GM18508 (cell line): ENCODE measurements at regions not wholly inside any gene's neighbourhood (a gene's known extent, or its start where the extent isn't known, plus 50 kb on each side); places are given as distances from the start of the nearest gene placed in this dataset.
"Not testable (repeated sequence)": the region's sequence is repeated elsewhere in the genome, so short reads cannot be mapped to it uniquely, and the experiment has no call there.

Experiments used
- ATAC-seq: cut with Tn5 transposase; IDR thresholded peaks from one replicate; pipeline ENCODE4 v1.9.1; 2021; ENCODE audit warnings: moderate number of reproducible peaks; ENCODE audit not compliant: insufficient read depth, unreplicated experiment

DNA sequence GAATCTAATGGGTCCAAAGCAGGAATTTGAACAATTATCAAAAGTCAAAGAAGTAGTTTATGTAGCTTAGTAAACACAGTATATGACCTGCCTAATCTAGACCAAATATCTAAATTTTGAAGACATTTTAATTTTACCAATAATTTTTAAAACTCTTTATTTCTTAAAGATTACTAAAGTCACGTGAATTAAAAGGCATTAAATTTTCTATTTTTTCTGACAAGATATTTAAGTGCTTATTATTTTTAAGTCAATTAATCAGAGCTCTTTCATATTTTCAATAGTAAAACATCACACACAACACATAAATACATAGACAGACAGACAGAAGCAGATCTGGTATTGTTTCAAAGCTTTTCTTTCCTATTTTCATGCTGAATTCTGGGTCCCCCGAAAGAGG is 89.5 kb downstream of the ZNF467 start:
- no peak for ATAC-seq

DNA sequence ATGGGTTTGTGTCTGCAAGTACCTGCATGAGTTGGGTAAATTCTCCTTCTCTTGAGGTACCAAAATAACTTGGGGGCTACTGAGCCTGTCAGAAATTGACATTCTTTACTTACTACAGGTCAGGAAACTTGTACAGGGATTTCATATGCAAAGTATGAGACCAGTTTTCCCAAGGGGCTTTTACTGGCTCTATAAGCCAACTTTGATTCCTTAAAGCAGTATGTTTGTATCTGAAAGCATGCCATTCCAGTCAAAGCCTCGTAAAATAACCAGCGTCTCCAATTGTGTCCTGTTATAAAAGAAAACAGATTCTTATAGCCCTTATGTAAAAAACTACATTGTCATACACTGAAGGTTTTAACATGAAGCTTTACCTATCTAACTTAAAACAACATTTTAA is 90.2 kb downstream of the ZNF467 start:
- no peak for ATAC-seq

DNA sequence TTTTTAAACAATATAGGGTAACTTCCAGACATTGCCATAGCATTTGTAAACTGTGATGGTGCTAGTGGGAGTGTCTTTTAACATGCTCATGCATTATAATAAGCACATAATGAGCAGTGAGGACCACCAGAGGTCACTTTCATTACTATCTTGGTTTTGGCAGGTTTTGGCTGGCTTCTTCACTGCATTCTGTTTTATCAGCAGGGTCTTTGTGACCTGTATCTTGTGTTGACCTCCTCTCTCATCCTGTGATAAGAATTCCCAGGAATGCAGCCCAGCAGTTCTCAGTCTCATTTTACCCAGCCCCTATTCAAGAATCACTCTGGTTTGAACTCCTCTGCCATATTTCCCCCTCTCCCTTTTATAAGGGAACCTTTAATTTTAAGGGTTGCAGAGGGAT is 91.3 kb downstream of the ZNF467 start:
- no peak for ATAC-seq

DNA sequence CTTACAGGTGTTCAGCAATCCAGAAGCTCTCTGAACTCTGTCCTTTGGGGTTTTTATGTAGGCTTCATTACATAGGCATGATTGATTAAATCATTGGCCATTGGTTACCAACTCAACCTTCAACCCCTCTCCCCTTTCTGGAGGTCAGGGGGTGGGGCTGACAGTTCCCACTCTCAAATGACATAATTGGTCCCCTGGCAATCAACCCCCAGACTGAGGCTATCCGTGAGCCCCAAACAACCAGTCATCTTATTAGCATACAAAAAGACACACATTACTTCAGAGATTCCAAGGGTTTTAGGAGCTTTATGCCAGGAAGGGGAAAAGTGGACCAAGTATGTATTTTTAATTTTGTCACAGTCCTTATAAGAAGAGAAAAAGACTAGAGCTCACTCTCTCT is 92.1 kb downstream of the ZNF467 start:
- ATAC-seq: no peak

DNA sequence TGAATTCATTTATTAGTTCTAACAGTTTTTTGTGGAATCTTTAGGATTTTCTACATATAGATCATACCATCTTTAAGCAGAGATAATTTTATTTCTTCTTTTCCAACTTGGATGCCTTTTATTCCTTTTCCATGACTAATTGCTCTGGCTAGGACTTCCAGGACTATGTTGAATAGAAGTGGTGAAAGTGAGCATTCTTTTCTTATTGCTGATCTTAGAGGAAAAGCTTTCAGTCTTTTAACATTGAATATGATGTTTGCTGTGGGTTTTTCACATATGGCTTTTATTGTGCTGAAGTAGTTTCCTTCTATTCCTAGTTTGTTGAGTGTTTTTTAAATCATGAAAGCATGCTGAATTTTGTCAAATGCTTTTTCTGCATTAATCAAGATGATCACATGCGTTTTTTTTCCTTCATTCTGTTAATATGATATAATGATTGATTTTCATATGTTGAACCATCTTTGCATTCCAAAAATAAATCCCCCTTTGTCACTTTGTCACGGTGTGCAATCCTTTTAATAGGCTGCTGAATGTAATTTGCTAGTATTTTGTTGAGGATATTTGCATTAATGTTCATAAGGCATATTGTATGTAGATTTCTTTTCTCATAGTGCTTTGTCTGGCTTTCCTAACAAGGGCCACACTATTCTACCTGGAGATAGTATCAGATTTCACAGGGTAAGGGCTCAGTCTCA is 92.9 kb downstream of the ZNF467 start:
- no peak for ATAC-seq

DNA sequence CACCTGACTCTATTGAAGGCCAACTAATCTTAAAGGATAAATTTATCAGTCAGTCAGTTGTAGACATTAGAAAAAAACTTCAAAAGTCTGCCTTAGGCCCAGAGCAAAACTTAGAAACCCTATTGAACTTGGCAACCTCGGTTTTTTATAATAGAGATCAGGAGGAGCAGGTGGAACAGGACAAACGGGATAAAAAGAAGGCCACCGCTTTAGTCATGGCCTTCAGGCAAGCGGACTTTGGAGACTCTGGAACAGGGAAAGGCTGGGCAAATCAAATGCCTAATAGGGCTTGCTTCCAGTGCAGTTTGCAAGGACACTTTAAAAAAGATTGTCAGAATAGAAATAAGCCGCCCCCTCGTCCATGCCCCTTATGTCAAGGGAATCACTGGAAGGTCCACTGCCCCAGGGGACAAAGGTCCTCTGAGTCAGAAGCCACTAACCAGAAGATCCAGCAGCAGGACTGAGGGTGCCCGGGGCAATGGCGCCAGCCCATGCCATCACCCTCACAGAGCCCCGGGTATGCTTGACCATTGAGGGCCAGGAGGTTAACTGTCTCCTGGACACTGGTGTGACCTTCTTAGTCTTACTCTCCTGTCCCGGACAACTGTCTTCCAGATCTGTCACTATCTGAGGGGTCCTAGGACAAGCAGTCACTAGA is 98.5 kb downstream of the ZNF467 start:
- not testable (repeated sequence) for ATAC-seq

DNA sequence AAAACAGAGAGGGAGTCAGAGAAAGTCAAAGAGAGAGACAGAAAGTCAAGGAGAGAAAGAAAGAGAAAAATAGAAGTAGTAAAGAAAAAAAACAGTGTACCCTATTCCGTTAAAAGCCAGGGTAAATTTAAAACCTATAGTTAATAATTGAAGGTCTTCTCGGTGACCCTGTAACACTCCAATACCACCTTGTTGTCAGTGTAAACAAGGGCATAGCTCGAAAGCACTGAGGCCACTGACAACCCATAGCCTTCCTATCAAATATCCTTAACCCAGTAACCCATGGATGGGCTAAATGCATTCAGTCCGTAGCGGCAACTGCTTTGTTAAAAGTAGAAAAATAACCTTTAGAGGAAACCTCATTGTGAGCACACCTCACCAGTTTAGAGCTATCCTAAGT is 100.4 kb downstream of the ZNF467 start:
- ATAC-seq: no peak

DNA sequence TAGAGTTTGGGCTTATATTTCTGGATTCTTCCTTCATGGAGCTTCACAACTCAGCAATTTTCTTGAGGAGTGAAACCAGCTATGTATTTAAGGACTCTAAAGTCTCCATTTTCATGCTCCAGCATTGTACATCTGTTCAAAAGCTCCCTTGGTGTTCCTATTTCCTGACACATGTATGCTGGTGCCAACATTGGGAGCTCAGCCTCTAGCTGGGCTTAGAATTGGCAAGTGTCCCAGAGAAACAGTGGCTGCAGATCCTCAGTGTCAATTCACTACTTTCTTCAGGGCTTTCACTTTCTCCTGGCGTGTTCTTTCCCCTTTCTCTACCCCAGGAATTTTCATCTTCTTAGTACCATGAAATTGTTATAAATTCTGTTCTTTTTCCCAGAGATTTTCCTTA is 103.1 kb downstream of the ZNF467 start:
- ATAC-seq: no peak

DNA sequence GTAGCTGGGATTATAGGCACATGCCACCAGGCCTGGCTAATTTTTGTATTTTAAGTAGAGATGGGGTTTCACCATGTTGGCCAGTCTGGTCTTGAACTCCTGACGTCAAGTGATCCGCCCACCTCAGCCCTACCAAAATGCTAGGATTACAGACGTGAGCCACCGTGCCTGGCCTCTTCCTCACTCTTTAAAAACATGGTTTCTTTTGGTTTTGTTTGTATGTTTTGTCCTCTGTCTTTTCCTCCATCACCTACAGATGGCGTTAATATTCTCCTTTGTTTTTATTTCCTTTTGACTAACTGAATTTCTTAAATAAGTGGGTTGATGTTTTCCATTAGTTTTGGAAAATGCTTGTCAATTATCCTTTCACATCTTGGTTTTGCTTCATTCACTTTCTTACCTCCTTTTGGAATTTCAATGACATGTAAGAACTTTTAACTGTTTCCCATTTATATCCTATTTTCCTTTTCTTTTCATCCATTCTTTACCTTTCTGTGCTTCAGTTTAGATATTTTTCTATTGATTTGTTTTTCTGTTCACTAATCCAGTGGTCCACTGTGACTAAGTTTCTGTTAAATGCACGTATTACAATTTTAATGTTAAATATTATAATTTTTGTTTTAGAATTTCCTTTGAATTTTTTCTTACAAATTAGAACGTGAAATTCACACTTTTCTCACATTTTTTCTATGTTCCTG is 104.1 kb downstream of the ZNF467 start:
- no peak for ATAC-seq

DNA sequence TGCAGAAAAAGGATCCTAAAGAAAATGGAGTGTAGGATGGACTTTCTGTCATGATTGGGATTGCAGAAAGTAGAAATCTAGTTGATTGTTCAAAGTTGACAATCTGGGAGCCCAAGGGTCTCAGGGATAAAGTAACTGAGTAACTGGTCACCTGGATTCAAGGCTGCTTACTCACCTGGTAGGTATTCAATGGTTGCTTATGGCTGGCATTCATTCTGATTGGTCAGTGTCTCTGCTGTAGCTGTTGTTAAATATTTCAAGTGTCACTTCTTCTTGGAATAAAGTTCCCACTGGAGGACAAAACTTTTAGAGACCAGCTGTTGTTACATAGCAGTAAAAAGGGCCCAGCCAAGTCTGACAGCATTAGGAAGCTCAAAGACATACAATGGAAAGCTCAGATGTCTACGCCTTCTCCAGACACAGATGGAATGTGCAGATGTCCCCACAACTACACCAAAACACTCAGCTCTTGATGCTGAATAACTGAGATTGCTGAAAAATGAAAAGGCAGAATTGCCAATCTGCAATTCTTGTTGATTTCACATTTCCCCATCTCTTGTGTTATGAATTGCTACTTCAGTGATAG is 106.9 kb downstream of the ZNF467 start:
- ATAC-seq: no peak

DNA sequence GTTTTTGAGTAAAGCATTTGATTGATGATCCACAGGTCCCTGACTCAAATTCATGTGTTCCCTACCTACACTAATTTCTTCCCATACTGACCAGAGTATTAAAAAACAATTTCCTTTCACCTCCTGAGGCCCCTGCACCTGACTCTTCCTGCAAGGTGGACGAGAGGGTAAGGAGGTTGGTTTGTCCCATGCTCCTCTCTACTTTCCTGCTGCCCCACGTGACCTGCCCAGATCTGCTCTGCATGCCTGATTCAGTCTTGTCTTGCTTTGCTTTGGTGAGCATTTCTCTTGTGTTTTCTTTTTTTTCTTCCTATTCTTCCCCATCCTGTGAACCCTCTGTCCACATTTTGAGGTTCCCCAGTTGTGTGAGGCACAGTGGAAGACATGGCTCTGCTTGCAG is 107.8 kb downstream of the ZNF467 start:
- not testable (repeated sequence) for ATAC-seq

DNA sequence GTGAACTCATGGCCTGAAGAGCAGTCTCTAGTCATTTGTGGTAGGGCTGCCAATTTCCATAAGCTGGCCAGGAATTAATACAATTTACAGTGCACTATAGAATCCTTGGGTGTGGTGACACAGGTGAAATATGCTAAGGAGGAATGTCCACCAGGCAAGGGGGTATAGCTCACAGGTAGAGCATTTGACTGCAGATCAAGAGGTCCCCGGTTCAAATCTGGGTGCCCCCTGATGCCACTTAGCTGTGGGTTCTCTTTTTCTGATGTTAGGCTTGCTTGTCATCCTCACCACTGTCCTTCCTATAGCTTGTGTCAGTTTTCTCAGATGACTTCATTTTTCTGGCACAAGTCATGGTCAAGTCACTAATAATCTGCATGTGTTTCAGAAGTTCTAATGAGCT is 108.7 kb downstream of the ZNF467 start:
- ATAC-seq: no peak

DNA sequence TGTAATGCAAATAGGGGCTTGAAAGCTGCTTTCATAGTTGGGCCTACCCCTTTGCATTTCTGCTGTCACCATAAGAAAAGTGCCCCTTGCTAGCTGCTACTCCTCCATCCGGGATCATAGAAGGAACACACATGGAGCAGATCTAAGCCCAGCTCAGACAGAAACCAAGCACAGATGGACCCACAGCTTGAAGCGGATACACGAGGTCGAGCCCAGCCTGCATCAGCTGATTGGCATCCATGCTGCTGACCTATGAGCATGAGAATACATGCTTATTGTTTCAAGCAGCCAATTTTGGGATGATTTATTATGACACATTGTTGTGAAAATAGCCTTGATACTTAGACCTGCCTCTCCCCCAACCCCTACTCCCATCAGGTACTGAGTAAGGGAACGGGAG is 109.2 kb downstream of the ZNF467 start:
- ATAC-seq: no peak

DNA sequence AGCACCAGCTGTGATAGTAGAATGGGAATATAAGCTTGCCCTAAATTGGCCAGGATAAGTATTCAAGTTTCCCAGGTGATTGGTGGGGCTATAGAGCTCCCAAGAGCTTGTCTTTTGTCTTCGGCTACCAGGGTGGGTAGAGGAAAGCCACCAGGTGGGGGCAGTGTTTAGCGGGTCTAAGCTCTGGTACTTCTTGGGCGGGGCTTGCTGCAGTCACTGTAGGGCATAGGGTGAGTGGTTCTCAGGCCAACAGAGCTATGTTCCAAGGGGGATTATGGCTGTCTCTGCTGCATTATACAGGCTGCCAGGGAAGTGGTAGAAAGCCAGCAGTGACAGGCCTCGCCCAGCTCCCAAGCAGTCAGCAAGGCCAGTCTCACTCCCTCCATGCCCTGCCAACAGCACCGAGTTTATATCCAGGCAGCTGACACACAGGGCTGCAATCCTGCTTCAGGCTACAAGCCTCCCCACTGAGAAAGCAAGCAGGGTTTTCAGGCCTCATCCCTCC is 110.7 kb downstream of the ZNF467 start:
- peak; percentile 79 for ATAC-seq

DNA sequence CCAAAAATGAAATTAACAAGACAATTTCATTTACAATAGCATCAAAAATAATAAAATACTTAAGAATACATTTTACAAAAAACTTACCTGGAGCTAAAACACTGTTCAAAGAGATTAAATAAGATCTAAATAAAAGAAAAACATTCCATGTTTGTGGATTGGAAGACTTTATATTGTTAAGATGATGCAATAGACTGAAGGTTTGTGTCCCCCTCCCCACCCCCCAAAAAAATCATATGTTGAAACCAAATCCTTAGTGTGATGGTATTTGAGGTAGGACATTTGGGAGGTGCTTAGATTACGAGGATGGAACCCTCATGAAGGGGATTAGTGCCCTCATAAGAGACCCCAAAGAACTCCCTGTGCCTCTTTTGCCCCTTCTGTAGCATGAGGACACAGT is 117.6 kb downstream of the ZNF467 start:
- ATAC-seq: no peak

DNA sequence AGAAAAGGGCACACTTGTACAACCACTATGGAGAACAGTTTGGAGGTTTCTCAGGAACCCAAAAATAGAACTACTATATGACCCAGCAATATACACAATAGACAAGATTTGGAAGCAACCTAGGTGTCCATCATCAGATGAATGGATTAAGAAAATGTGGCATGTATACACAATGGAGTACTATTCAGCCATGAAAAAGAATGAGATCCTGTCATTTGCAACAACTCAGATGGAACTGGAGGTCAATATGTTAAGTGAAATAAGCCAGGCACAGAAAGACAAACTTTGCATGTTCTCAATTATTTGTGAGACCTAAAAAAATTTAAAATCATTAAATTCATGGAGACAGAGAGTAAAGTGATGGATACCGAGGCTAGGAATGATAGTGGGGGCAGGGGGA is 118.8 kb downstream of the ZNF467 start:
- no peak for ATAC-seq

DNA sequence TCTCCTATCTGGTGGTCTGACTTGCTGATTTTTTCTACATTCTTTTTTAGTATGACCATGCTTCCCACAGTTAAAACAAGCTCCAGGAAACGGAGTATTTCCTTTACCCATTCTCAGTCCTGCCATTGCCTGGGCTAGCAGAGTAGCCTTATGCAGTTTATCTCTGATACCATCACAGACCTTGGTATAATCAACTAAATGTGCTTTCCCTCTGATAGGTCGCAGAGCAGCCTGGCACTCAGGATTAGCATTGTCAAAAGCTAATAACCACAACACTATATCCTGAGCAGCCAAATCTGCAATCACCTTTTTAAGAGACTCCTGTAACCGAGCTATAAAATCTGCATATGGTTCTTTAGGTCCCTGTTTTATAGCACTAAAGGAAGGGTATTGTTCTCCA is 123.2 kb downstream of the ZNF467 start:
- ATAC-seq: not testable (repeated sequence)

DNA sequence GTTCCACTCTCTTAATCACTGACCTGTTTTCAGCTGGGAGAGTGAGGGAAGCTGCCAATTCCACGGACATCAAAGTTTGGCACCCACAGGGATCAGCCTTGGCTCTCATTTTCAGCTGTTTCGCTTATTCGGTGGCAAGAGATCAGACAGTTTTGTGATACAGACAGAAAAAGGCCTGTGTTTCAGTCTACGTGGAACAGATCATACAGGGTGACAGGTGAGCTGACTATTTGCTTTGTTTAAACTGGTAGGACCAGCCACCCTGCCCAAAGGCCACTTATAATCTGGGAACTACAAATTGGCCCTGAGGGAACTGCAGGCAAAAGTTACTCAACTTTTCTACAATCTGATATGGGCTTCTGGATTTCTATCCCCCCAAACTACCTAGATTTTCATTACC is 128.6 kb downstream of the ZNF467 start:
- ATAC-seq: no peak

DNA sequence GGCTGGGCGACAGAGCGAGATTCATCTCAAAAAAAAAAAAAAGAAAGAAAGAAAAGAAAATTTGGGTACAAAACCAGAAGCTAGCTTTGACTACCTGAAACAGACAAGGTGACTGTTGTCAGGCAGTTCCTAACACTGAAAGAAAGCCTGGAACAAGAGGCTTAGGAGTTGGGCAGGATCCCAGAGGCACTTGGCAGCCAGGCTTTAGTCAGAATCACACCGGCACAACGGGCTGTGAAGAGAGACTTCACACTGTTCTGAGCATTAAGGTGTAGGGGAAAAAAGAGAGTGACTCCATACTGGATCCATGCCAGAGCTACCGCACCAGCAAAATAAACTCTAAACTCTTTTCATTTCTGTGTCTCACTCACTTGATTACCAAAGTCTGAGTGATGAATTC is 130.8 kb downstream of the ZNF467 start:
- no peak for ATAC-seq

DNA sequence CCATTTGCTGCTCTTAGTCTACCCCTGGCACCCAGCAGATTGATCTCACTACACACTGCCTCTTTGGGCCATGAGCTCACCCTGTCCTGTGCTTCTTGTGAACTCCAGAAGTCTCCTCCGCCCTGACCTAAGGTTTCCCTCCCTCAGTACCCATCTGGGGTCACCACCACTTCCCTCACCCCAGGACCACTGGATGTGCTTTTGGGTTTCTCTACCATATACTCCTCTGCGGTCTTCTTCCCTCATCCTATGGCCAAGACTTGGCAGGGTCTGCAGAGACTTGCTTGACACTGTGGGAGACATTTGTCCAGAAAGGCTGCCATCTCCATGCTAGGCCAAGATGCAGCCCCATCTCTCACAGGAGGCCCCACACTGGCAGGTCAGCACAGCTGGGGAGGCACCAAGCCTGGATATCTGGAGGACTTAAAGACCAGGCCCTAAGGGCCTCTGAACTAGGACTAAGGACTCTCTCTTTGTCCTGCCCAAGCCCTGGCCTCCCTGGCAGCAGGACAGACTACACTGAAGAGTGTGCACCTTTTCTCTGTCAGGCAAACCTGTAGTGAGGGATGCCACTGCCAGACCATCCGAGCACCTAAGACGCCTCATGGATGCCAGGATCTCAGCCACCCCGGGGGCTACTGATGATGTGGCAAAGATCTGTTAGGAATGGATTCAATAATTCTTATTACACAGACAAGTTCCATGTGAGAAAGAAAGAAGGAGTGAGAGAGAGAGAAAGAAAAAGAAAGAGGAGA is 134.6 kb downstream of the ZNF467 start:
- ATAC-seq: no peak
